SH-SY5Y (cell line): ENCODE measurements at regions not wholly inside any gene's neighbourhood (a gene's known extent, or its start where the extent isn't known, plus 50 kb on each side); places are given as distances from the start of the nearest gene placed in this dataset.

Experiments
- GATA2 ChIP-seq: IDR thresholded peaks from 2 replicates; pipeline ENCODE4 v1.6.1; 2011; ENCODE audit warnings: mild to moderate bottlenecking, low read depth, low read length
- GATA3 ChIP-seq: IDR thresholded peaks from 2 replicates; pipeline ENCODE4 v1.6.1; 2011; ENCODE audit warnings: low read depth, mild to moderate bottlenecking, low read length, moderate library complexity

GRCh38 chr3:176651622-176652021 is 545.7 kb downstream of the TBL1XR1 start:
- no peak for TF ChIP-seq GATA2
- TF ChIP-seq GATA3: no peak

DNA sequence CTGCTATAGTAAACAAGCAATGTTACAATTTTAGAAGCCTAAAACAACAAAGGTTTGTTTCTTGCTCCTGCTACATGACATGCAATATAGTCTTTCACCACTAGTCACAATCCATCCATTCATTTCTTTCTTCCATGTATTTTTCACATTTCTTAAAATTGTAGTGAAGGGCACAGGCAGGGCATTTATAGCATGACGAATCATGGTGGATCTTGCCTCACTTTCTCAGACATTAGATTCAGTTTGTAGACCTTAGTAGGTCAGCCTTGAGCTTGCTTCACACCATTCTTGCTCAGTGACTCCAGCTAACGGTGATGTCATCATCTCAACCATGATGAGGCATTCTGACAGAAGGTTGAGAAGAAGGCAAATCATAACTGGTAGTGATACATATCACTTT is 546.8 kb downstream of the TBL1XR1 start:
- TF ChIP-seq GATA3 (no peak), GATA2 (no peak)

DNA sequence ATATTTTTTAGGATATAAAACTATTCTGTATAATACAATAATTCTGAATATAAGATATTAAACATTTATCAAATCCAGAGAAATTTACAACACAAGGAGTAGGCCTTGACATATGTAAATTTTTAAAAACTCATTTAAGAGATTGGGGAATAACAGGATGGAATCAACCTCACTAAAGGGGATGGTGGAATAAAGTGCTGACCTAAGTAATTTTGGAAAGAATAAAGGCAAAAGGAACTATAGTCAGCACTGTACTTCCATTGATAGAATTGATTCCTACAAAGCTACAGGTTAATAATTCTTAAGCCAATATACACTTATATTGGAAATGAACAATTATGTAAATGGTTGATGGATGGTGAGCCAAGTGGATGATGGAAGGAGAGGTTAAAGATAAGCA is 549.3 kb downstream of the TBL1XR1 start:
- TF ChIP-seq GATA3 (no peak), GATA2 (no peak)

DNA sequence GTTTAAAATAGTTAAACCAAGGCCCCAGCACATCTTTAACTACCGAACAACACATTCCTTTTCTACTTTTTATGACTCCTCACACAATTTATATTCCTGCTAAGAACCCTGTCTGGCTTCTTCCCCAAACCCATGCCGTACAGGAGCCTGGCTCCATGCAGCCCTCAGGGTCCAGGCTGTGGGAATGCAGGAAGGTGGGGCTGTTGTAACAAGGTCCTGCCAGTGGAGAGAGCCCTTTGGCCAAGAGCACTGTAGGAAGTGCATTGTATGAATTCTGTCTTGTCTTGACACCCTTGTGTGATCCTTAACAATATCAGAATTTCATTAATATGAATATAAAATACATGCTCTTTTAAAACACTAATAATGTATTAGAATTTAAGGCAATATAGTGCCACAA is 563.8 kb downstream of the TBL1XR1 start:
- TF ChIP-seq GATA2: no peak
- no peak for TF ChIP-seq GATA3

DNA sequence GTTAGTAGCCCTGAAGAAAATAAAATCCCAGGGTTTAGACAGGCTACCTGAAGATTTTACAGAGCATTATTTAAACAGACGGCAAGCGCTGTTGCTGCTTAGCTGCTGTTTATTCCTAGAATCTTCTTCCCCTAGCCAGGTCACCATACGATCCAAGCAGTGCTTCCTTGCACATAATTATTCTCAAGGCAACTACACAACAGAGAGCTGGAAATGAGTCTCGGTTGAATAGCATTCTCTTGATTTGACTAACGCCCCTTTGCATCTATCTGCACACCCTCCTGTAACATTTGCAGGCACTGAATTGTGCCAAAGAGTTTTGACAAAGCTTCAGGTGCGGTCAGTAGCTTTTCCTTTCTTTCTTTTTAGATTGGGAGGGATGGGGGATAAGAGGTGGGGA is 564.4 kb downstream of the TBL1XR1 start:
- TF ChIP-seq GATA3 (no peak), GATA2 (no peak)

DNA sequence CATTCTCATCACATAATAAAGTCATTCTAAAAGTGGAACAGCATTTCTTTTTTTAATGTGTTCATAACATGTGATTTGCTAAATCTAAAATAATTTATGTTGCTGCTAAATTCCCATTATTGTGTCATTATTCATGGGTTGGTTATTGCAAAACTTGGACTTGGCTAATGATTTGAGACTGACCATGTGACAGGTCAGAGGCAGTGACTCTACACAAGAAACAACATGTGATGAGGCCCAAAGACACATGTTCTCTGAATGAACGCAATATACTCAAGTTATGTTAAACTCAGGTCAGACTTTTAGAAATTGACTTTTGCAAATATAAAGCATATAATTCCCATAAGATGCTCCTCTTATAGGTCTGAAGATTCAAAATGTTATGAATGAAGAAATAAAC is 566.1 kb downstream of the TBL1XR1 start:
- TF ChIP-seq GATA2 (no peak), GATA3 (no peak)

- no peak for TF ChIP-seq GATA3
- no peak for TF ChIP-seq GATA2
These were observed 569.1 kb downstream of the TBL1XR1 start for GRCh38 chr3:176628101-176628639.

DNA sequence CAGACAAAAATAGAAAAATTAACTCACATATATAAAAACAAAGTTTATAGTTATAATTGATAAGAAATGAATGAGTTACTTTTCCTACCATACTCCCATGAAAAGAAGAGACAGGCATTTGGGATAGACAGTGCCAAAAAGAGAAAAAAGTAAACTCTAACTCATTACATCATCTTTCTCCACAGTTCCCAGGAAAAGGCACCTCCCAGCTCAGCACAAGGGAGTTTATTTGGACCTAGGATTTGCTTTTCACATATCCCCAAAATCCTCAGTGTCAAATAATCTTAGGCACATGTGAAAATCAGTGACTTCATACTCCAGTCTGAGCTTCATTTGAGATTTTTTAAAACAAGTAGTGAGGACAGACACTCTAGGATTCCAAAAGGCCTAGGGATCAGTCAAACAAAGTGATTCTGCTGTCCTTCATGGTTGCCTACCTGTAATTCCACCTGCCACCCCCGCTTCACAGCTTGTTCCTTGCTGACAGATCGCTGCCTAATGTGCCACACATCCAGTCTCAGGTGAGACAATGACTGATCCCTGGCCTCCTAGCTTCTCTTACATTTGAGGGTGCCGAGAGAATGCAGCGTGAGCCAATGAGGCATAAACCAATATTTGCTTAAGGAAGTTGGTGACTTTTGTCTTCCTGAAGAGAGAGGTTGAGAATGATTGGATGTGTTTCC is 573.7 kb downstream of the TBL1XR1 start:
- no peak for TF ChIP-seq GATA2
- TF ChIP-seq GATA3: no peak

DNA sequence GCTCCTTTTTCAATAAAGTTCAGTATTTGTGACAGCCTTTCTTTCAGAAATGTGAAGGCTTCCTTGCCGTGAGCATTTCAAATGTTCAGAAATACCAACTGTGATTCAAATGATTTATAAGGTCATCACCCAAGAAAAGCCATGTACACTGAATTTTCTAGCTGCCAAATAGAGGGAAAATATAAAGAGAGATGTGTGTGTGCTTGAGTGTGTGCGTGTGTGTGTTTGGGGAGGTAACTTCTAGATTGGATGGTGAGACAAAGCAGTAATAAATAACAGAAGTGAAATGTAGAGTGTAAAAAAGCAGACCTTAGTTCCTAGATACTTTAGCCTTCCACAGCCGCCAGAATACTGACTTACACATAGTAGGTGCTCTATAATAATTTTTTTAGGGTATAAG is 577.4 kb downstream of the TBL1XR1 start:
- TF ChIP-seq GATA3: no peak
- no peak for TF ChIP-seq GATA2

DNA sequence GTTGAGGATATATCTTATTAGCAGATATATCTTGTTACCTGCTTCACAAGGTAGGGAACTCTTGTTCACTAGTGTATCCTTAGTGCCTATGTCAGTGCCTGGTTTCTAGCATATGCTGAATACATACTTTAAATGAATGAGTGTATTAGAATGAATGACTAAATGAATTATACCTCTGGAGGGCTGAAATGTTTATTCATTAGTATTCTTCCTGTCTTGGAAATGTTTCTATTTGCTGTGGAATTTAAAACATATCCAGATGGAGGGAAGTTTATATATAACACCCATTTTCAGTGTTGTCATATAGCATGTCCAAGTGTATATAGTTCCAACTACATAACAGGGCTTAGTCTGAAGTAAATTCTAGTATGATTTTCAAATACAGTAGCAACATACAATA is 581.5 kb downstream of the TBL1XR1 start:
- TF ChIP-seq GATA3 (no peak), GATA2 (no peak)

GRCh38 chr3:176611703-176612102 is 585.6 kb downstream of the TBL1XR1 start:
- no peak for TF ChIP-seq GATA3
- no peak for TF ChIP-seq GATA2

- TF ChIP-seq GATA3 (no peak), GATA2 (no peak)
These were observed 587.9 kb downstream of the TBL1XR1 start for GRCh38 chr3:176609361-176609760.

- no peak for TF ChIP-seq GATA3
- no peak for TF ChIP-seq GATA2
These were observed 602.0 kb downstream of the TBL1XR1 start for GRCh38 chr3:176595307-176595706.

DNA sequence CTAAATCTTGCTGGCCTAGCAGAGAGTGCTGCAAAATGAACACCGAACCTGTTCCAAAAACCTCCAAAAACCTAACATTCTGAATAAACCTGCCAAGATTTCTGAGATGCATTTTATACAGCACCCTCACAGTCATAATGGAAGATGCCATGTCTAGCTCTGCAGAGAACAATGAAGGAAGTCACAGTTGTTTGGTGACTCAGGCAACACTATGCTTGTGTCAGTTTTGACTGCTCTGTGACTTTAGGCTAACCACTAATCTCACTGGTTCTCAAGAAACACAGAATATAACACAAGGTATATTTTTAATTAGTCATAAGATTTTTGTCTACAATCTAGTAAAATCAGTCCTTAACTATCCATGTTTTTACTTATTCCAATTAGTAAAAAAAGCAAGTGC is 606.6 kb downstream of the TBL1XR1 start:
- TF ChIP-seq GATA2: no peak
- no peak for TF ChIP-seq GATA3

- TF ChIP-seq GATA2: no peak
- no peak for TF ChIP-seq GATA3
These were observed 610.2 kb downstream of the TBL1XR1 start for GRCh38 chr3:176587089-176587488.
